Omental fat pad (tissue), 3 donors: ENCODE measurements at regions not wholly inside any gene's neighbourhood (a gene's known extent, or its start where the extent isn't known, plus 50 kb on each side); places are given as distances from the start of the nearest gene placed in this dataset.

Source experiments
- ATAC-seq: fragments of 150-250 bp; one replicate; pipeline ENCODE4 v1.9.1; 2016; ENCODE audit warnings: mild to moderate bottlenecking, moderate library complexity; ENCODE audit not compliant: low FRiP score
- DNase-seq: peaks from one replicate; pipeline ENCODE4 v3.0.0-alpha.2; 2019; ENCODE audit warnings: low spot score
- TF ChIP-seq, protein P1 (sequence below), 3 donors: fragments of 450-650 bp; IDR thresholded peaks; one replicate each; pipeline ENCODE4 v1.5.1; 2016 to 2017; ENCODE audit warnings: antibody characterized with exemption in 3 of 3, mild to moderate bottlenecking in 3 of 3, moderate library complexity in 2 of 3

DNA sequence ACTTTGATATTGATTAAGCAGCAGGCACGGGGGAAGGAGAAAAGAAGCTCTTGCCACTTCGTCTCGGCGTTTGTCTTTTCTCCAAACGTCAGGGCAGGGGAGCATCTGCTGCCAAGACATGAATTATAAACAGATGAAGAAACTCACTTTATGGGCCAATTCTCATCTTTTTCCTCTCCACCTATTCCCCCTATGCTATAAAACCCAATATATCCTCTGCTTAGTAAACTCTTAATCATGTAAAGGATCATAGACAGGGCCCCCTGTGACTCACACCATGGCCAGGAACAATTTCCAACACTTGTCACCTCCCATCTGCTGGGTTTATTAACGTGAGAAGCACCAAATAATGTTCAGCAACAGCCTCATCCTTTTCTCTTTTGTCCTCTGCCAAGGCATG is 1092.1 kb upstream of the TMEM132C start:
- ATAC-seq: no peak
- DNase-seq: no peak
- TF ChIP-seq, protein P1, sequence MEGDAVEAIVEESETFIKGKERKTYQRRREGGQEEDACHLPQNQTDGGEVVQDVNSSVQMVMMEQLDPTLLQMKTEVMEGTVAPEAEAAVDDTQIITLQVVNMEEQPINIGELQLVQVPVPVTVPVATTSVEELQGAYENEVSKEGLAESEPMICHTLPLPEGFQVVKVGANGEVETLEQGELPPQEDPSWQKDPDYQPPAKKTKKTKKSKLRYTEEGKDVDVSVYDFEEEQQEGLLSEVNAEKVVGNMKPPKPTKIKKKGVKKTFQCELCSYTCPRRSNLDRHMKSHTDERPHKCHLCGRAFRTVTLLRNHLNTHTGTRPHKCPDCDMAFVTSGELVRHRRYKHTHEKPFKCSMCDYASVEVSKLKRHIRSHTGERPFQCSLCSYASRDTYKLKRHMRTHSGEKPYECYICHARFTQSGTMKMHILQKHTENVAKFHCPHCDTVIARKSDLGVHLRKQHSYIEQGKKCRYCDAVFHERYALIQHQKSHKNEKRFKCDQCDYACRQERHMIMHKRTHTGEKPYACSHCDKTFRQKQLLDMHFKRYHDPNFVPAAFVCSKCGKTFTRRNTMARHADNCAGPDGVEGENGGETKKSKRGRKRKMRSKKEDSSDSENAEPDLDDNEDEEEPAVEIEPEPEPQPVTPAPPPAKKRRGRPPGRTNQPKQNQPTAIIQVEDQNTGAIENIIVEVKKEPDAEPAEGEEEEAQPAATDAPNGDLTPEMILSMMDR (IDR thresholded peaks at IDR 0.05): no peak

DNA sequence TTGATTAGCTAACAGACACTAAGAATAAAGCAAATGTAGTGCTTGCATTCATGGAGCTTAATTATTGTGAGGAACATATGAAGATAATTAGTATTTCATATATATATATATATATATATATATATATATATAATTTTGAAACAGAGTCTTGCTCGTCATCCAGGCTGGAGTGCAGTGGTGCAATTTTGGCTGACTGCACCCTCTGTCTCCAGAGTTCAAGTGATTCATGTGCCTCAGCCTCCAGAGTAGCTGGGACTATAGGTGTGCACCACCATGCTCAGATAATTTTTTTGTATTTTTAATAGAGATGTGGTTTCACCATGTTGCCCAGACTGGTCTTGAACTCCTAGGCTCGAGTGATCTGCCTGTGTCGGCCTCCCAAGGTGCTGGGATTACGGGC is 1091.6 kb upstream of the TMEM132C start:
- no peak for ATAC-seq
- TF ChIP-seq, protein P1 (IDR thresholded peaks at IDR 0.05): no peak
- no peak for DNase-seq

DNA sequence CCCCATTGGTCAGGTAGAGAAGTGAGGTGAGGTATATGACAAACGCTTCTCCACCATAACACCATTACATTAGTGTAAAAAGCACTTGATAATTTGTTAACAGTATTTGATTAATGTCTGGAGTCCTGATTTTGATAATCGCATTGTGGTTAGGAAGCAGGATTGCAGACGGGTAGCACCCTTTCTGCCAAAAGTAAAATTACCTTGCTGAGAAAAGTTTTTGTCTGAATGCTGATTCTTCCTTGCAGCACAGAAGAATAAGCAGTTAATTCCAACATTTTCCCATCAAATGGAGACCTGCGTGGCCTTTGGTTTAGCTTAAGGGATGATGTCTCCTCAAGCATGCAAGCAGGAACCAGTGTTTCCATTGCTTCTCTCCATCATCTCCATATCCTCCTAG is 1090.2 kb upstream of the TMEM132C start:
- TF ChIP-seq, protein P1 (IDR thresholded peaks at IDR 0.05): no peak
- no peak for DNase-seq
- ATAC-seq: no peak

DNA sequence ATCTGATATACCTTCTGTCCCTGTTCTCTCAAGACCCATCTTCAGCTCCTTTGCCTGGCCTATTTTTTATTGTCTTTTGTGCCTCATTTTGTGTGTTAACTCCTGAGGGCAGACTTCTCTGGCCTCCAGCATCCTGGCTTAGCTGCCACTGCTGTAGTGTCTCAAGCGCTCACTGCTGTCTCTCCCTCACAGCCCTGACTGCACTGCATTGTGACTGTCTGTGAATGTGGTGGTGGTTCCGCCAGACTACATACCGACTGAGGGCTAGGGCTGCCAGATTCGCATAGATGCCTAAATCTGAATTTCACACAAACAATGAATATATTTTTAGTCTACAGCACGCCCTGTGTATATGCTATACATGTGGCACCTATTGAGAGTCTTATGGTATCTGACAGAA is 1088.9 kb upstream of the TMEM132C start:
- ATAC-seq (no peak), DNase-seq (no peak)
- TF ChIP-seq, protein P1 (IDR thresholded peaks at IDR 0.05): no peak

DNA sequence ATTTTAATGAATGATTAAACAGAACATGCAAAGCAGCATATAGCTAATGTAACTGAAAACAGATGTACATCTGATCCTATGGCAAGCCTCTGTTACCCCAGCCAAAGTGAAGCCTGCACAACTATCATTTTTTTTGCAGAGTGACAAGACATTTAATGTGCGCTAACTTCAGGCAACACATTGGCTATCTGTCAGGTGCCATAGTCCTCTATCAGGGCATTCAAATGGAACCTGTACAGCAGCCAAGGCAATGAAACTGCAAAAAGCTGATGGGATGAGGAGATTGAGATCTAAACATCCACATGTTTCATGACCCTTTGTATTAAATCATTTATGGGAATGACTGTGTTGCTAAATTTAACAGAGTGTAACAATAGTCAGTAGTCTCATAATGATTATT is 1088.5 kb upstream of the TMEM132C start:
- no peak for DNase-seq
- TF ChIP-seq, protein P1 (IDR thresholded peaks at IDR 0.05): no peak
- ATAC-seq: no peak

DNA sequence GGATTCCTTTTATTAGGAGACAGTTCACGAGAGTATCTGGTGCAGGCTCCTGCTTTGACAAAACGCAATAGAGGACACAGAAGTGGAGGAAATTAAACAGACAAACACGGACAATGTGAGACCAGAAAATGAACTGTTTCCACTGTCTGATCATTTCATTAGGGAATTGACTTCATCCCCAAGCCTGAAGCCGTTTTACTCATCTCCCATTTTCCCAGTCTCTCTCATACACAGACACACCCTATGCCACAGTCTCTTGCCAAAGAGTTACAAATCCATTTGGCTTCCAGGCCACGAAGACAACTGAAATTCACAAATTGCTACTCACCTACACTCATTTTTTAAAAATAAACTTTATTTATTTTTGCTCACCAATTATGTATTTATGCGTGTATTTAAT is 1087.8 kb upstream of the TMEM132C start:
- ATAC-seq (no peak), DNase-seq (no peak)
- TF ChIP-seq, protein P1 (IDR thresholded peaks at IDR 0.05): no peak

DNA sequence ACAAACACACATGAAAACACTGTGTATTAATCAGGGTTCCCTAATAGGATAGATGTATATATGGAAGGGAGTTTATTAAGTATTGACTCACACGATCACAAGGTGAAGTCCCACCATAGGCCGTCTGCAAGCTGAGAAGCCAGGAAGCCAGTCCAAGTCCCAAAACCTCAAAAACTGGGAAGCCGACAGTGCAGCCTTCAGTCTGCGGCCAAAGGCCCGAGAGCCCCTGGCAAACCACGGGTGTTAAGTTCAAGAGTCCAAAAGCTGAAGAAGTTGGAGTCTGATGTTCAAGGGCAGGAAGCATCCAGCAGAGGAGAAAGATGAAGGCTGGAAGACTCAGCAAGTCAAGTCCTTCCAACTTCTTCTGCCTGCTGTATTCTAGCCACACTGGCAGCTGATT is 1085.0 kb upstream of the TMEM132C start:
- ATAC-seq (no peak), DNase-seq (no peak)
- TF ChIP-seq, protein P1 (IDR thresholded peaks at IDR 0.05): no peak
